Ectodermal cell (in vitro differentiated cells): ENCODE measurements at regions not wholly inside any gene's neighbourhood (a gene's known extent, or its start where the extent isn't known, plus 50 kb on each side); places are given as distances from the start of the nearest gene placed in this dataset.
A peak's percentile ranks its signal among the peaks of the same experiment; 100 is the strongest.

ENCODE experiments used
- H3K27ac ChIP-seq: 2 replicates; pipeline ENCODE4 v1.7.0; 2013; ENCODE audit warnings: mild to moderate bottlenecking, low read depth, low read length; ENCODE audit not compliant: insufficient read depth, poor library complexity, severe bottlenecking
- H3K27me3 ChIP-seq: 2 replicates; pipeline ENCODE4 v1.7.0; 2013; ENCODE audit warnings: mild to moderate bottlenecking, low read length; ENCODE audit not compliant: insufficient read depth, control insufficient read depth, poor library complexity, severe bottlenecking
- H3K36me3 ChIP-seq: one replicate; pipeline ENCODE4 v1.7.0; 2013; ENCODE audit warnings: low read length; ENCODE audit not compliant: control insufficient read depth, insufficient read depth
- H3K4me1 ChIP-seq: one replicate; pipeline ENCODE4 v1.7.0; 2013; ENCODE audit warnings: low read length; ENCODE audit not compliant: control insufficient read depth, insufficient read depth
- H3K4me3 ChIP-seq: 2 replicates; pipeline ENCODE4 v1.7.0; 2013; ENCODE audit warnings: low read depth, low read length, control low read depth; ENCODE audit not compliant: insufficient read depth
- H3K9me3 ChIP-seq: 2 replicates; pipeline ENCODE4 v1.7.0; 2013; ENCODE audit warnings: mild to moderate bottlenecking, low read length, moderate library complexity; ENCODE audit not compliant: control insufficient read depth
- WGBS, 2 experiments: methylation state at CpG; one replicate each; pipeline ENCODE4 v1.1.7; 2013; ENCODE audit warnings: missing lambda C conversion rate in 2 of 2; 5-methylcytosine and 5-hydroxymethylcytosine counted together

- no peak overlapping the region for H3K27ac ChIP-seq
- no peaks in the 10 kb centered on the region for H3K4me1 ChIP-seq
- H3K36me3 ChIP-seq = no peaks in the 10 kb centered on the region
- no peaks in the 10 kb centered on the region for H3K27me3 ChIP-seq
- H3K9me3 ChIP-seq = no peaks in the 10 kb centered on the region
- H3K4me3 ChIP-seq = no peak overlapping the region
- WGBS, 2 experiments = 100% methylated on average over 1 of the region's 3 CpGs; no CpG with 5 or more reads in 1 of the 2 experiments
These were observed 505.9 kb upstream of the MANEA start for GRCh38 chr6:95071464-95071863.

DNA sequence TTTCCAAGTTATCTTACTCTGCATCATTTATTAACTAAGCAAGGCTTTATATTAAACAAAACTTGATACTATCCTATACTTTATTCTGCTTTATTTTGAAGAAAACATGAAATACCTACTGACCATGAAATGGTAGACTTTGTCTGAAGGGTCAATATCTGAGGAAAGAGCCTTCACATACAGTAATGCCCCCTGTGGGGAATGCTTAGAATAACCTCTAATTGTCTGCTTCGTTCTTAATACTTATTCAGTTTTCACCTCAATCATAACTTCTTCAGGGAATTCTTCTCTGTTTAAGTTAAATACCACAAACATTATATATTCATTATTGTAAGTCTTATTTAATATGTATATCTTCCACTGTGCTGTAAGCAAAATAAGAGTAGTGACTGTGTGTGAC is 498.9 kb upstream of the MANEA start:
- Histone ChIP-seq H3K4me3 (no peak overlapping the region), H3K4me1 (no peaks in the 10 kb centered on the region), H3K27me3 (no peaks in the 10 kb centered on the region), H3K9me3 (no peaks in the 10 kb centered on the region), H3K27ac (no peak overlapping the region), H3K36me3 (no peaks in the 10 kb centered on the region)
- WGBS, 2 experiments = 70 to 73% methylated on average over 1 of the region's 1 CpG

- Histone ChIP-seq H3K27me3 (no peaks in the 10 kb centered on the region), H3K4me1 (no peaks in the 10 kb centered on the region), H3K4me3 (no peak overlapping the region), H3K36me3 (no peaks in the 10 kb centered on the region), H3K9me3 (no peaks in the 10 kb centered on the region), H3K27ac (no peak overlapping the region)
- 100% methylated on average over 1 of the region's 2 CpGs; no CpG with 5 or more reads in 1 of the 2 experiments for WGBS, 2 experiments
These were observed 496.1 kb upstream of the MANEA start for GRCh38 chr6:95081231-95081630.

- no peaks in the 10 kb centered on the region for H3K9me3 ChIP-seq
- no peaks in the 10 kb centered on the region for H3K27me3 ChIP-seq
- H3K4me1 ChIP-seq = no peaks in the 10 kb centered on the region
- 90 to 98% methylated on average over 2 of the region's 2 CpGs for WGBS, 2 experiments
- H3K27ac ChIP-seq = no peak overlapping the region
- no peak overlapping the region for H3K4me3 ChIP-seq
- no peaks in the 10 kb centered on the region for H3K36me3 ChIP-seq
These were observed 495.4 kb upstream of the MANEA start for GRCh38 chr6:95081949-95082348.

- Histone ChIP-seq H3K4me1 (no peaks in the 10 kb centered on the region), H3K36me3 (no peaks in the 10 kb centered on the region), H3K27me3 (no peaks in the 10 kb centered on the region), H3K27ac (no peak overlapping the region), H3K4me3 (no peak overlapping the region), H3K9me3 (no peaks in the 10 kb centered on the region)
- 92 to 95% methylated on average over 12 of the region's 12 CpGs for WGBS, 2 experiments
These were observed 493.8 kb upstream of the MANEA start for GRCh38 chr6:95083506-95083905.

- WGBS, 2 experiments = 96% methylated on average over 19 of the region's 19 CpGs
- H3K9me3 ChIP-seq = no peaks in the 10 kb centered on the region
- H3K4me3 ChIP-seq = no peak overlapping the region
- H3K27ac ChIP-seq = no peak overlapping the region
- H3K27me3 ChIP-seq = no peaks in the 10 kb centered on the region
- H3K36me3 ChIP-seq = no peaks in the 10 kb centered on the region
- no peaks in the 10 kb centered on the region for H3K4me1 ChIP-seq
These were observed 492.5 kb upstream of the MANEA start for GRCh38 chr6:95084867-95085266.

GRCh38 chr6:95087394-95088097 is 489.8 kb upstream of the MANEA start:
- Histone ChIP-seq H3K27ac (peak overlapping the region; percentile 26), H3K27me3 (no peaks in the 10 kb centered on the region), H3K9me3 (no peaks in the 10 kb centered on the region), H3K4me1 (no peaks in the 10 kb centered on the region), H3K36me3 (no peaks in the 10 kb centered on the region), H3K4me3 (no peak overlapping the region)
- WGBS, 2 experiments = 89 to 93% methylated on average over 7 to 8 of the region's 8 CpGs

DNA sequence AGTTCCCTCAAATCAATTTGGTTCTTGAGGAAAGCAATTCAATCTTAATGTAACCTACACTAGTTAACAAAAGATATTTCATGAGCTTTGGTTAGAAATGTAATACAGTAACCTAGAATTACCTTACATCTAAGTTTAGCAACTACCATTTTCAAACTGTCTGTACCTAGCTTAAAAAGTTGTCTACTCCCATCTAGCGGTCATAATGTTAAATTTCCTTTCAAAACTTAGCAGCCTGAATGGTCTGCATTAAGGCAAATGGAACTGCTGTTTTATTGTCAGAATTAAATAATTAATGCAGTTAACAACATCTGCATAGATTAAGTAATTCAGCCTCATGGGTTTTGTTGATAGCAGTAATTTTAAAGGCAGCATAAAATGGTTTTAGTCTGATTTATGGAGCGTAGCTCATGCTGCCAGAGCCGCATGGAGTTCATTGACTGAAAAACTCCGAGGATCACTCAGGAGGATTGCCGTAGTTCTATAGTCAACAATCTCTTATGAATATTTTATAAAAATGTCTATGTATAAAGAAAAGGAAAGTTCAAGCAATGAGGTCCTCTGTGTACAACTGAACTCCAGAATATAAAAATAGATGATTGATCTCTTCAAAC is 485.4 kb upstream of the MANEA start:
- no peak overlapping the region for H3K4me3 ChIP-seq
- H3K4me1 ChIP-seq = no peaks in the 10 kb centered on the region
- WGBS, 2 experiments = 64 to 73% methylated on average over 3 to 4 of the region's 5 CpGs

DNA sequence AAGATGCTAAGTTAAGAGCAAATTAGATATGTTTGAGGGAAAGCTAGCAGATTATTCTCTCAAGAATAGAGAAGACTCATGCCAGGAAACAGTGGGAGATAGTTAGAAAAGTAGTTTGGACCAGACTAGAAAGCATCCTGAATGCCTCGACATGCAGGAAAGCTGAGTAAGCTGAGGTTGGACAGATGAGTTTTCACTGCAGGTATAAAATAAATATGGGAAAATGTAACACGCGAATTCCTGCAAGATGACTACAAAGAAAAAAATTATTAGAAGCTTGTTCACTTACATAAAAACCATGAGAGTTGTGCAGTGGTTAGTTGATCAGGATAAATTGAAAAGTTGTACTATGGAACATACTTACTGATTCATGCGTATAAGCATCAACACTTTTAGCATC is 484.2 kb upstream of the MANEA start:
- H3K9me3 ChIP-seq = no peaks in the 10 kb centered on the region
- WGBS, 2 experiments = 73 to 97% methylated on average over 2 to 4 of the region's 4 CpGs
- H3K4me3 ChIP-seq = no peak overlapping the region
- H3K36me3 ChIP-seq = no peaks in the 10 kb centered on the region
- no peaks in the 10 kb centered on the region for H3K27me3 ChIP-seq
- no peaks in the 10 kb centered on the region for H3K4me1 ChIP-seq
- H3K27ac ChIP-seq = no peak overlapping the region

More for the DNA sequence above, 485.4 kb upstream of the MANEA start:
- Histone ChIP-seq H3K9me3 (no peaks in the 10 kb centered on the region), H3K27ac (no peak overlapping the region), H3K36me3 (no peaks in the 10 kb centered on the region), H3K27me3 (no peaks in the 10 kb centered on the region)

GRCh38 chr6:95094751-95095663 is 482.3 kb upstream of the MANEA start:
- Histone ChIP-seq H3K4me3 (no peak overlapping the region), H3K27ac (no peak overlapping the region), H3K4me1 (no peaks in the 10 kb centered on the region), H3K9me3 (no peaks in the 10 kb centered on the region), H3K27me3 (no peaks in the 10 kb centered on the region), H3K36me3 (no peaks in the 10 kb centered on the region)
- 80 to 82% methylated on average over 2 to 4 of the region's 6 CpGs for WGBS, 2 experiments
